NCI-H510A treated with DMSO at 0.1 percent for 48 hours (cell line): ENCODE measurements at regions not wholly inside any gene's neighbourhood (a gene's known extent, or its start where the extent isn't known, plus 50 kb on each side); places are given as distances from the start of the nearest gene placed in this dataset.

Experiments
- DNase-seq: peaks from one replicate; lab custom pipeline; 2025; lab: John Stamatoyannopoulos, UW

DNA sequence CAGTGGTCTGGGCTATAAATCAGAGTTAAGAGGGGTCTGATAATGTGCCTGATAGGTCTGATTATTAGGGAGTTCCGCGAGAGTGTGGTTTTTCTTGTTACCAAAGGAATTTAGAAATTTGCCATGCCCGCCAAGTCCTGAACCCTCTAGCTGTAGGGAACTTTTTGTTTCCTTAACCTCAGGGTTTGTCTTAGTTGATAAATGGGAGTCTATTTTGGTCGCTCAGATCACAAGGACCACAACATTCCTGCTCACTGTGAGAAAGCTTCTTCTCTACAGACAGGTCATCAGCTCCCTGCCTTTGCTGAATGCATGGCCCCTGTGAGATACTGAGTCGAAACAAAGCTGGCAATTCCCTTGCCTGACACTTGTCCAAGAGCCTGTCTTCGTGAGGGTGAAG lies 497.8 kb downstream of the HS3ST4 start:
- no peak for DNase-seq

DNA sequence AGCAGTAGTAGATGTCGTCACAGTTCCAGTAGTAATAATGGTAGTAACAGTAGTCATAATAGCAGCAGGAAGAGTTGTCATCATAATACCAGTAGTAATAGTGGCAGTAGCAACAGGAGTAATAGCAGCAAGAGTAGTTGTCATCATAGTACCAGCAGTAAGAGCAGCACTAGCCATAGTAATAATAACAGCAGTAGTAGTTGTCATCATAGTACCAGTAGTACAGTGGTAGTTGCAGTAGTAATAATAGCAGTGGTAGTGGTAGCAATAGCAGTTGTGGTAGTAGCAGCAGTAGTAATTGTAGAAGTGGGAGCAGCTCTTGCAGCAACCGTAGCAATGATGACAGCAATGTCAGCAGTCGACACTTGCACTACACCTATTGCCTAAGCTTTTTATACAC lies 502.8 kb downstream of the HS3ST4 start:
- DNase-seq: no peak

GRCh38 chr16:26195225-26195624 lies 503.5 kb downstream of the HS3ST4 start:
- DNase-seq: peak; percentile 30

DNA sequence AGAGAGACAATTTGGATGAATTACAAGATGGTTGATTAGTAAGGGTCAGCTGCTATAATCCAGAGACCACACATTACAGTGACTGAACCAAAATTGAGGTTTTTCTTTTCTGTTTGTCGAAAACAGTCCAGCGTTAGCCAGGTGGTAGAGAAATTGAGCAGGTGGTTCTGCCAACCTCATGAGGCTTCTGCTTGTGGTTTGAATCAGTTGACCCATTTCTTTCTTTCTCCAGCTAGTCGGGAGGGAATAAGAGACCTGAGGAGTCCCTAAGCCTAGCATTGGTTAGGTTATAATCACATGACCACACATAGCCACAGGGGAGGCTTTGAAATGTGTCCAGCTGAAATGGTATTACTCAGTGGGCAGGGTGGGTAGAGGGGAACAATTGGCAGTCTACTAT lies 504.6 kb downstream of the HS3ST4 start:
- no peak for DNase-seq

GRCh38 chr16:26196802-26197201 lies 505.0 kb downstream of the HS3ST4 start:
- no peak for DNase-seq

DNA sequence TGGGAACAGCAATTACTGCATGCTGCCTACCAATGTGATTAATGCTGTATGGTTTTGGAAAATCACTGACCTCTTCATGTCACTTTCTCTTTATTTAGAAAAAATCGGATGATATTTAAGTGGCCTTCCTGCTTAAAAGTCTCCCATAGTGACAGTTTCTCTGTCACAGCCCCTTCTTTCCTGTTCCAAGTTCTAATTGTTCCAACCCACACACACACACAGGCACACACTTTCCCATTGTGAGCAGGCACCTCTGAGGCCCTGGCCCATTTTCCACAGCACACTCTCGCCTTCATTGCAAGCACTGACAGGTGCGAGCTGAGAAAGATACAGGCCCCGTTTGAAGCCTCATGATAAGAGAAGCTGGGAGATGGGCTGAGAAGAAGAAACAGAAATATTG lies 505.9 kb downstream of the HS3ST4 start:
- DNase-seq: no peak

DNA sequence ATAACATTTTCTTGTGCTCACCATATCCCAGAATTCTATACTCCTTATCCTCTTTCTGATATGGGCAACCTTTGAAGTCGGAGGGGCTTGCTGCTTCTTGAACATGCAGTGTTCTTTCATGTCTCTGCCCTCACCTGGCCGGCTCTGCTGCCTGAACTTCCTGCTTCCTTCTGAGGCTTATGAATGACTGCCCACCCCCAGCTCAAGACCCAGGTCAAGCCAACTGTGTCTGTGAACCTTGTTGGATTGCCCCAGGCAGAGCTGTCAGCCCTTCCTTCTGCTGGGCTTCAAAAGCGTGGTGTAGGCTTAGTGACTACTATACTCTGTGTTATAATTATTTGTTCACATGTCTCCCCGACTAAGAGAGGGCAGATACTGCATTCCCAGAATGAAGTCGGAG lies 506.5 kb downstream of the HS3ST4 start:
- DNase-seq: no peak

DNA sequence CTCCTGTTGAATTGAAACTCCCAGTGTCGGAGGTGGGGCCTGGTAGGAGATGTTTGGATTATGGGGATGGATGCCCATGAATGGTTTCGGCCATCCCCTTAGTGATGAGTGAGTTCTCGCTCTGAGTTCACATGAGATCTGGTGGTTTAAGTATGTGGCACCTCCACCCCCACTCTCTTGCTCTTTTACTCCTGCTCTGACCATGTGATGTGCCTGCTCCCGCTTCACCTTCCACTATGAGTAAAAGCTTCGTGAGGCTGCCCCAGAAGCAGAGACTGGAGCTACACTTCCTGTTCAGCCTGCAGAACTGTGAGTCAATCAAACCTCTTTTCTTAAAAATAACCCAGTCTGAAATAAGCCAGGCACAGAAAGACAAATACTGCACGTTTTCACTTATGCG lies 512.4 kb downstream of the HS3ST4 start:
- DNase-seq: no peak

- DNase-seq: no peak
Measured at GRCh38 chr16:26211542-26211941, 519.8 kb downstream of the HS3ST4 start.

GRCh38 chr16:26212599-26212998 lies 520.8 kb downstream of the HS3ST4 start:
- DNase-seq: peak; percentile 41

- no peak for DNase-seq
Measured at GRCh38 chr16:26214581-26215174, 522.9 kb downstream of the HS3ST4 start.

DNA sequence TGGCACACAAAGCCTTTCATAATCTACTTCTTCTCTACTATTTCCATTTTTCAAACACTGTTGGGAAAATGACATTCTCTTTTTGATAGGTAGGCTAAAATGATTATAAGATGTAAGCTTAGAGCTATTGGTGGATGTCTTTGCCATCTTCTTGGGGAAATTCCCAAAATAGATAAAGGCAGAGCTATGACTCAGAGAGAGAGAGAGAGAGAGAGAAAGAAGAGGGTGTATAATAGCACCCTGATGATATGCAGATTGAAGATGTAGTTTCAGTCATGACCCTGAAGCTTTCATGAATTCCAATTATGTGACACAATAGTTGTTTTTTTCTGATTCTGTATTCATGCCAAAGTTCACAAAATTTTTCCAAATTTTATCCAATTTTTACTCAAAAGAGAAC lies 529.1 kb downstream of the HS3ST4 start:
- no peak for DNase-seq

GRCh38 chr16:26231647-26232046 lies 539.9 kb downstream of the HS3ST4 start:
- no peak for DNase-seq

- no peak for DNase-seq
Measured at GRCh38 chr16:26240807-26241206, 549.0 kb downstream of the HS3ST4 start.

GRCh38 chr16:26247063-26247462 lies 555.3 kb downstream of the HS3ST4 start:
- no peak for DNase-seq

DNA sequence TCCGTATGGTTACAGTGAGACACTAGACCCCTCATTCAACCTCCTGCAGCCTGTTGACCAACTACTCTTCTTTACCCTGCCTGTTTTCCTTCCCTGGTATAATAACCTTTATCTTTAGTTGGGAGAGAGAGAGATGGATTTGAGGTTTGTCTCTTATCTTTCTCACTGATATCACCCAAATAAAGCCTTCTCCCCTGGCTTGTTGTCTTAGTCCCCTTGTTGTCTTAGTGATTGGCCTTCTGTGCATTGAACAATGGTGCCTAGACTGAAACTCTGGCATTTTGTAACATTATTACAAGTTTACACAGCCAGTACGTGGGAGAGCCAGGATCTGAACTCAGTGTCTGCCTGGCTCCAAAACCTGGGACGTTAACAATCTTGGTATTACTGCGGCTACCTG lies 560.8 kb downstream of the HS3ST4 start:
- DNase-seq: no peak

DNA sequence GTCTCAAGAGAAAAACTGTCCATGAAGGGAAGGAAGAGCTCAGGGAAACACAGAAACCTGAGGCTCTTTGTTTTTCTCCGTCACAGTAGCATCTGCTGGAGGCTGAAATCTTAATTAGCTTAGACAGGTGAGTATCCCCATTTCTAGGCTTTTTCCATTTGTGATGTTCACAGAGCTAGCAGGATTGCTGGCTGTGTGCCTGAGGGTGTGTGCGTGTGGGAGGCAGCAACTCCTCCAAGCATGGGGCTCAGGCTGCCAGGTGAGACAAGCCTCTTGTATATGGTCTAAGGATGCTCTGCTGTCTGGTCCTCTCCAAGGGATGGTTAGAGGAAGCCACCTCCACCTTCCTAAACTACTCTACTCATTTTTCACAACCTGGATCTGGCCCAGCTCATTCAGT lies 569.9 kb downstream of the HS3ST4 start:
- no peak for DNase-seq

- peak; percentile 57 for DNase-seq
Measured at GRCh38 chr16:26263406-26263805, 571.6 kb downstream of the HS3ST4 start.

DNA sequence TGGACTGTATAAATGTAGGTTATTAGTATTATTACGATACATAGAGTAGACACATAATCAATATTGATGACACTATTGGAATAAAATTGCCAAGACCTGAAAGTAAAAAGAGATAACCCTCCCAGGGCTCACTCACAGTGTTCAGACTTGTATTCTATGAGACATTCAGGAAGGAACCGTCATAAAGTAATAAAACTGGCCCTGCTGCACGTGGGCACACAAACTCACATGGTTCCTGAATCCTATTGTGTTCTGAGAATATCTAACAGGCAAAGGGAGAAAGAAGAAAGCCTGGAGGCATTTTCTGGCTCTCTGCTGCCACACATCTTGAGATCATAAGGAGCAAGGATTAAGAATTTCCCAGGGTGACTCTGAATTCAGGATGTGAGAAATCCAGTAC lies 575.9 kb downstream of the HS3ST4 start:
- DNase-seq: no peak

GRCh38 chr16:26269673-26270072 lies 577.9 kb downstream of the HS3ST4 start:
- DNase-seq: no peak

DNA sequence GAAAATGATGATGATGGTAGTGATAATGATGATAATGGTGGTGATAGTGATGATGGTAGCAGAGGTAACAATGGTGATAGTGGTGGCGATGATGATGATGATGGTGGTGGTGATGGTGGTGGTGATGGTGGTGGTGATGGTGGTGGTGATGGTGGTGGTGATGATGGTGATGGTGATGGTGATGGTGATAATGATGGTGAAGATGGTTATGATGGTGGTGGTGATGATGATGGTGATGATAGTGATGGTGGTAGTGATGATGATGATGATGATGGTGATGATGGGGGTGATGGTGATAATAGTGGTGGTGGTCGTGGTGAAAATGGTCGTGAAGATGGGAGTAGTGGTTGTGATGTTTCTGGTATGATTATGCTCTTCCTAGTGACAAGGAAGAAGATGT lies 581.8 kb downstream of the HS3ST4 start:
- no peak for DNase-seq

GRCh38 chr16:26275021-26275590 lies 583.3 kb downstream of the HS3ST4 start:
- DNase-seq: no peak

GRCh38 chr16:26276289-26276688 lies 584.5 kb downstream of the HS3ST4 start:
- no peak for DNase-seq

DNA sequence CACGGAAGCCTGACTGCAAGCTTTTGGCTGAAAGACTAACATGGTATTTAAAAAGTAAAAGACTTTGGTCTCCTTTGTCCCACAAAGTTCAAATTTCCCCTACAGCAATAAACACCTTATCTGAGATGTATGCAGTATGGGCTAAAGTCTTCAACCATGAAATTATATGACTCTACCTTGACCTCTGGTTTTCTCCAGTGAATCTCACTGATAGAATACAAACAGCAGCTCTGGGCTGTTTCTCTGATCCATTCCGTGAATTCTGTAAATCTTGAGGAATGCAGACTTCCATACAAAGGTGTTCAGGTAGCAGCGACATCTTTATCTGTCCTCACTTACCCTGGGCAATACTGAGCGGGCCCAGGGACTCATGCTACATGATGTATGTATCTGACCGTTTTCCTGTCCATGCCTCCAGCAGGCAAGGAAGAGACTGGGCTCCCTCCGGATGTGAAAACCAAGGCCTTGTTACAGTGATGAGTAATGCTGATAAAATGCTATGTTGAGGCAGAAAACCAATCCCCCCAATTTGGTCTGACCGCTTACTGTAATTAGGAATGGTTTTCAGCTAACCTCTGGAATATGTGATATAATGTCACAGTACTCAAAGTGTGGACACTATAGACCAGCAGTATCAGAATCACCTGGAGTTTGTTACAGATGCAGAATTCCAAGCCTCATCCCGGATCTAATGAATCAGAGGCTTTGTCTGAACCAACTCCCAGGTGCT lies 589.8 kb downstream of the HS3ST4 start:
- no peak for DNase-seq
